Adrenal gland (tissue), 9 donors: ENCODE measurements at regions not wholly inside any gene's neighbourhood (a gene's known extent, or its start where the extent isn't known, plus 50 kb on each side); places are given as distances from the start of the nearest gene placed in this dataset.

Experiments
- DNase-seq, 7 donors: peaks; one replicate each; pipeline ENCODE4 v3.0.0-alpha.2; 2019 to 2020
- H3K27ac ChIP-seq, 5 donors: fragments of 200-600 bp; sonication (generic) in 4 of 5; 1 replicate in 3 of 5; 2 replicates in 2 of 5; pipeline versions ENCODE4 v1.5.1 to v1.8.0; 2016 to 2020; ENCODE audit warnings: mild to moderate bottlenecking in 1 of 5
- H3K27me3 ChIP-seq: fragments of 200-600 bp; 2 replicates; pipeline ENCODE4 v1.8.0; 2021
- H3K36me3 ChIP-seq, 2 donors: fragments of 200-600 bp; replicated peaks in 1 of 2; 1 replicate in 1 of 2; 2 replicates in 1 of 2; pipeline versions ENCODE4 v1.5.1 to v1.8.0; 2018 to 2022
- H3K4me1 ChIP-seq, 2 donors: fragments of 200-600 bp; replicated peaks in 1 of 2; 1 replicate in 1 of 2; 2 replicates in 1 of 2; pipeline versions ENCODE4 v1.5.1 to v1.8.0; 2018 to 2021
- H3K4me3 ChIP-seq, 4 donors: fragments of 200-600 bp; sonication (generic) in 3 of 4; one replicate each; pipeline ENCODE4 v1.5.1; 2016 to 2018
- H3K9me3 ChIP-seq, 3 donors: fragments of 200-600 bp; sonication (generic) in 1 of 3; replicated peaks in 1 of 3; 1 replicate in 2 of 3; 2 replicates in 1 of 3; pipeline versions ENCODE4 v1.5.1 to v1.8.0; 2016 to 2021
- CTCF ChIP-seq, 6 experiments: fragments of 450-650 bp in 4 of 6; fragments of 200-600 bp in 2 of 6; sonication (generic) in 1 of 6; IDR thresholded peaks; 1 replicate in 5 of 6; 2 replicates in 1 of 6; pipeline versions ENCODE4 v1.5.1 to v1.8.0; 2016 to 2021; ENCODE audit warnings: antibody characterized with exemption in 6 of 6, mild to moderate bottlenecking in 2 of 6, moderate library complexity in 1 of 6
- POLR2A ChIP-seq, 2 donors: fragments of 450-650 bp; IDR thresholded peaks; one replicate each; pipeline ENCODE4 v1.6.1; 2017; ENCODE audit warnings: antibody characterized with exemption in 2 of 2, mild to moderate bottlenecking in 2 of 2, moderate library complexity in 1 of 2
- WGBS, 4 donors: extraction: QIAGEN DNeasy Blood & Tissue Kit in 2 of 4; methylation state at CpG; one replicate each; pipeline versions ENCODE4 v1.1.5 to v1.1.7; 2013 to 2017; 5-methylcytosine and 5-hydroxymethylcytosine counted together
- intact Hi-C, 2 donors: fragments of 100-400 bp; cut with DNase I; formaldehyde crosslinking; loops; one replicate each; pipeline versions ENCODE4 v1.14.1 to v1.15.0; 2022 to 2023
- donor health status: healthy with polysubstance abuse.
- donor health status: Bipolar disorder and iron deficiency.
- donor health status: DM: yes; HTN: yes; CAD: no.
- donor health status: DM: no; HTN: no; CAD: no.
- donor health status: DM: no; HTN: no; CAD: no.

GRCh38 chr12:74049348-74049747, 488.3 kb upstream of the ATXN7L3B start:
- WGBS, 4 donors = 62 to 72% (median 69%) methylated on average over 3 of the region's 3 CpGs
- Histone ChIP-seq H3K36me3 (no peaks in the 10 kb centered on the region), H3K27ac (no peak overlapping the region)

GRCh38 chr12:74051848-74052247, 485.8 kb upstream of the ATXN7L3B start:
- no peak for DNase-seq
- Histone ChIP-seq H3K4me1 (no peaks in the 10 kb centered on the region), H3K27me3 (no peaks in the 10 kb centered on the region), H3K9me3 (no peaks in the 10 kb centered on the region), H3K27ac (no peak overlapping the region), H3K4me3 (no peak overlapping the region), H3K36me3 (no peaks in the 10 kb centered on the region)
- no peak for TF ChIP-seq CTCF (IDR thresholded peaks at IDR 0.05)
- TF ChIP-seq POLR2A (IDR thresholded peaks at IDR 0.05) = no peak
- WGBS, 4 donors = 67 to 81% (median 70%) methylated on average over 1 of the region's 1 CpG
- intact Hi-C loops = no loop called here

More at GRCh38 chr12:74049348-74049747, 488.3 kb upstream of the ATXN7L3B start:
- DNase-seq = no peak
- no peaks in the 10 kb centered on the region for H3K4me1 ChIP-seq
- no peaks in the 10 kb centered on the region for H3K9me3 ChIP-seq
- intact Hi-C loops = no loop called here
- H3K27me3 ChIP-seq = no peaks in the 10 kb centered on the region
- H3K4me3 ChIP-seq = no peak overlapping the region
- TF ChIP-seq CTCF (IDR thresholded peaks at IDR 0.05) (no peak), POLR2A (IDR thresholded peaks at IDR 0.05) (no peak)

- TF ChIP-seq CTCF (IDR thresholded peaks at IDR 0.05) (no peak), POLR2A (IDR thresholded peaks at IDR 0.05) (no peak)
- no peaks in the 10 kb centered on the region for H3K9me3 ChIP-seq
- WGBS, 4 donors = 64 to 74% (median 68%) methylated on average over 2 of the region's 2 CpGs
These were observed 471.2 kb upstream of the ATXN7L3B start for GRCh38 chr12:74066476-74066875.

GRCh38 chr12:74071182-74071581, 466.5 kb upstream of the ATXN7L3B start:
- Histone ChIP-seq H3K4me1 (no peaks in the 10 kb centered on the region), H3K4me3 (no peak overlapping the region), H3K27me3 (no peaks in the 10 kb centered on the region), H3K27ac (no peak overlapping the region), H3K9me3 (no peaks in the 10 kb centered on the region), H3K36me3 (no peaks in the 10 kb centered on the region)
- TF ChIP-seq CTCF (IDR thresholded peaks at IDR 0.05) (no peak), POLR2A (IDR thresholded peaks at IDR 0.05) (no peak)
- intact Hi-C loops = no loop called here
- DNase-seq = no peak
- WGBS, 4 donors = 79 to 95% (median 90%) methylated on average over 3 of the region's 3 CpGs

More at GRCh38 chr12:74066476-74066875, 471.2 kb upstream of the ATXN7L3B start:
- no peaks in the 10 kb centered on the region for H3K27me3 ChIP-seq
- DNase-seq = no peak
- H3K27ac ChIP-seq = no peak overlapping the region
- H3K36me3 ChIP-seq = no peaks in the 10 kb centered on the region
- H3K4me3 ChIP-seq = no peak overlapping the region
- H3K4me1 ChIP-seq = no peaks in the 10 kb centered on the region
- intact Hi-C loops = no loop called here
